Esophagus squamous epithelium (tissue), 5 donors: ENCODE measurements at regions not wholly inside any gene's neighbourhood (a gene's known extent, or its start where the extent isn't known, plus 50 kb on each side); places are given as distances from the start of the nearest gene placed in this dataset.

Experiments used
- DNase-seq: peaks from one replicate; lab custom pipeline; 2025; lab: John Stamatoyannopoulos, UW
- H3K27ac ChIP-seq, 4 donors: fragments of 200-600 bp; sonication (generic); one replicate each; pipeline ENCODE4 v1.5.1; 2016 to 2019; ENCODE audit warnings: mild to moderate bottlenecking in 1 of 4
- H3K27me3 ChIP-seq, 4 donors: fragments of 200-600 bp; sonication (generic); 1 replicate in 3 of 4; 2 replicates in 1 of 4; pipeline versions ENCODE4 v1.5.1 to v1.6.0; 2017 to 2021; ENCODE audit warnings: antibody characterized with exemption in 1 of 4
- H3K36me3 ChIP-seq, 3 donors: fragments of 200-600 bp; sonication (generic); one replicate each; pipeline ENCODE4 v1.5.1; 2016 to 2019
- H3K4me1 ChIP-seq, 3 donors: fragments of 200-600 bp; sonication (generic); one replicate each; pipeline ENCODE4 v1.5.1; 2017 to 2019
- H3K4me3 ChIP-seq, 4 donors: fragments of 200-600 bp; sonication (generic); 1 replicate in 3 of 4; 2 replicates in 1 of 4; pipeline ENCODE4 v1.5.1; 2016 to 2019; ENCODE audit warnings: mild to moderate bottlenecking in 2 of 4, moderate library complexity in 1 of 4
- H3K9me3 ChIP-seq, 3 donors: fragments of 200-600 bp; sonication (generic); one replicate each; pipeline ENCODE4 v1.5.1; 2016 to 2019
- POLR2A ChIP-seq, 4 donors: fragments of 450-650 bp; IDR thresholded peaks; one replicate each; pipeline ENCODE4 v1.6.1; 2017; ENCODE audit warnings: antibody characterized with exemption in 4 of 4, mild to moderate bottlenecking in 4 of 4, moderate library complexity in 3 of 4
- WGBS, 2 donors: methylation state at CpG; one replicate each; pipeline ENCODE4 v1.1.5; 2018; 5-methylcytosine and 5-hydroxymethylcytosine counted together
- intact Hi-C: fragments of 100-400 bp; cut with DNase I; formaldehyde crosslinking; loops from one replicate; pipeline ENCODE4 v1.15.0; 2022
- TF ChIP-seq, protein P1 (sequence below), 6 experiments: fragments of 450-650 bp in 4 of 6; fragments of 200-600 bp in 2 of 6; sonication (generic) in 2 of 6; IDR thresholded peaks; one replicate each; pipeline ENCODE4 v1.5.1; 2016 to 2019; ENCODE audit warnings: antibody characterized with exemption in 6 of 6, mild to moderate bottlenecking in 4 of 6, moderate library complexity in 4 of 6
- donor health status: DM: yes; HTN: yes; CAD: no.

DNA sequence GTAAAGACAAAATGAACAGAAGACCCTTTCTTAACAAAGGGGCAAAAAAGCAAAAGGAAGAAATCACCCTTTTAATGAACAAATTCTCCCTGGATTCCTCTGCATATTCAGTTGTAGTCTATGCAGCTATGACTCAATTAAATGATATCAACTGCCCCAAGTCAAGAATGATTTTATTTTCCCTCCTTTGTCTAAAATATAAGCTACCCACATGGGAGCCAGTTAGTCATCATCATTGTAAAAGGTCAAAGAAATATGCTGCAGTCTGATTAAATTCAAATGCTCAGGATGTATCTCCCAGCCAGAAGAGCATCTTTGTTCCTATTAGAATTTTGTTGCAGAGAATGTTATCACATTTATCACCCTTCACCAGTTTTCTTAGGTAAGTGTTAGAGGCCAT is 84.0 kb downstream of the SST start:
- no peak for DNase-seq
- Histone ChIP-seq H3K27ac (no peak overlapping the region), H3K4me1 (no peaks in the 10 kb centered on the region), H3K4me3 (no peak overlapping the region), H3K36me3 (no peaks in the 10 kb centered on the region), H3K27me3 (peaks cover 0 to 6% (median 0%) of the 10 kb centered on the region in 4 donors), H3K9me3 (no peaks in the 10 kb centered on the region)
- TF ChIP-seq, protein P1, sequence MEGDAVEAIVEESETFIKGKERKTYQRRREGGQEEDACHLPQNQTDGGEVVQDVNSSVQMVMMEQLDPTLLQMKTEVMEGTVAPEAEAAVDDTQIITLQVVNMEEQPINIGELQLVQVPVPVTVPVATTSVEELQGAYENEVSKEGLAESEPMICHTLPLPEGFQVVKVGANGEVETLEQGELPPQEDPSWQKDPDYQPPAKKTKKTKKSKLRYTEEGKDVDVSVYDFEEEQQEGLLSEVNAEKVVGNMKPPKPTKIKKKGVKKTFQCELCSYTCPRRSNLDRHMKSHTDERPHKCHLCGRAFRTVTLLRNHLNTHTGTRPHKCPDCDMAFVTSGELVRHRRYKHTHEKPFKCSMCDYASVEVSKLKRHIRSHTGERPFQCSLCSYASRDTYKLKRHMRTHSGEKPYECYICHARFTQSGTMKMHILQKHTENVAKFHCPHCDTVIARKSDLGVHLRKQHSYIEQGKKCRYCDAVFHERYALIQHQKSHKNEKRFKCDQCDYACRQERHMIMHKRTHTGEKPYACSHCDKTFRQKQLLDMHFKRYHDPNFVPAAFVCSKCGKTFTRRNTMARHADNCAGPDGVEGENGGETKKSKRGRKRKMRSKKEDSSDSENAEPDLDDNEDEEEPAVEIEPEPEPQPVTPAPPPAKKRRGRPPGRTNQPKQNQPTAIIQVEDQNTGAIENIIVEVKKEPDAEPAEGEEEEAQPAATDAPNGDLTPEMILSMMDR (IDR thresholded peaks at IDR 0.05): no peak
- no peak for TF ChIP-seq POLR2A (IDR thresholded peaks at IDR 0.05)
- intact Hi-C loops: no loop called here

GRCh38 chr3:187572441-187572840 is 97.8 kb downstream of the SST start:
- Histone ChIP-seq H3K27me3 (peaks cover 0 to 12% (median 0%) of the 10 kb centered on the region in 4 donors), H3K36me3 (no peaks in the 10 kb centered on the region), H3K4me3 (no peak overlapping the region), H3K27ac (no peak overlapping the region), H3K4me1 (no peaks in the 10 kb centered on the region), H3K9me3 (no peaks in the 10 kb centered on the region)
- TF ChIP-seq, protein P1 (IDR thresholded peaks at IDR 0.05): no peak
- no peak for TF ChIP-seq POLR2A (IDR thresholded peaks at IDR 0.05)
- DNase-seq: no peak
- 53 to 57% methylated on average over 2 of the region's 2 CpGs for WGBS, 2 donors
- intact Hi-C loops: no loop called here

DNA sequence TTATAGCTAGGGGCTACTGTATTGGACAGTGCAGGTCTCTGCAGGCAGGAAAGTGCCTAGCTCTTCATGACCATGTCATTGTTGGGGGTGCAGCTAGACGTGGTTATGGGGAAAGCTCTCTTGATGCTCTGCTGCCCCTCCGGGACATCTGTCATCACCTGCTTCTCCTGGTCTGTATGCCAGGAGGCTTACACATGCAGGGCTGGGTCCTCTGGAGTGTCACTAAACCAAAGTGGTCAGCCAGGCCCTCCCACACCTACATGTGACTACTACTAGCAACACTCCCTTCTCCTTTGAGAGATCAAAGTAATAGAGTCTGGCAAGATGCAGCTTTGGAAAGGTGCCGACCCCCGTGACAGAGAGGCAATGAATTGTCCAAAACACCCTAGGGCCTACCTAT is 98.5 kb downstream of the SST start:
- TF ChIP-seq, protein P1 (IDR thresholded peaks at IDR 0.05): no peak
- TF ChIP-seq POLR2A (IDR thresholded peaks at IDR 0.05): no peak
- no peaks in the 10 kb centered on the region for H3K36me3 ChIP-seq
- H3K9me3 ChIP-seq: no peaks in the 10 kb centered on the region
- no peak overlapping the region for H3K4me3 ChIP-seq
- 67 to 83% methylated on average over 2 to 3 of the region's 4 CpGs for WGBS, 2 donors
- H3K4me1 ChIP-seq: no peaks in the 10 kb centered on the region
- no peak for DNase-seq
- intact Hi-C loops: no loop called here
- peaks cover 0 to 12% (median 0%) of the 10 kb centered on the region in 4 donors for H3K27me3 ChIP-seq
- no peak overlapping the region for H3K27ac ChIP-seq

- no peak overlapping the region for H3K4me3 ChIP-seq
- intact Hi-C loops: no loop called here
- no peaks in the 10 kb centered on the region for H3K9me3 ChIP-seq
- peaks cover 0 to 12% (median 0%) of the 10 kb centered on the region in 4 donors for H3K27me3 ChIP-seq
- H3K27ac ChIP-seq: no peak overlapping the region
- 61 to 69% methylated on average over 2 of the region's 2 CpGs for WGBS, 2 donors
- no peaks in the 10 kb centered on the region for H3K4me1 ChIP-seq
- DNase-seq: no peak
- TF ChIP-seq, protein P1 (IDR thresholded peaks at IDR 0.05): no peak
- TF ChIP-seq POLR2A (IDR thresholded peaks at IDR 0.05): no peak
- H3K36me3 ChIP-seq: no peaks in the 10 kb centered on the region
These were observed 99.4 kb downstream of the SST start for GRCh38 chr3:187570776-187571175.

DNA sequence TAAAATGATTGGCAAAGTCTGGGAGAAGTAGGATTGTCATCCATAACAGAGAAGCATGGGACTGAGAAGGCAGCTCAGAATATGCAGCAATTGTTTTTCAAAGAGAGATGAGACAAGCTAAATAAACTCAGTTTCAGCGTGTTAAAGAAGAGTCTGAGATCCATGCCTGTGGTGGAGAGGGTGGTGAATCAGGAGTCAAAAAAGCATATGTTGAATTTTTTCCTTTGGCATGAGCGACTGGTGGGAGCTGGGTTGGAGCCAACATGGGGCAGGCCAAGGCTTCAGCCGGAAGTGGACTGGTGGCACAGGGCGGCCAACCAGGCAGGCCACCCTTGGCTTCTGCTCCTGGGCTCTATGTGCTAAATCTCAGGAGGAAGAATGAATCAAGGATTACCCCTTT is 102.0 kb downstream of the SST start:
- Histone ChIP-seq H3K27me3 (peaks cover 0 to 18% (median 0%) of the 10 kb centered on the region in 4 donors), H3K4me3 (no peak overlapping the region), H3K27ac (no peak overlapping the region), H3K36me3 (no peaks in the 10 kb centered on the region), H3K9me3 (no peaks in the 10 kb centered on the region), H3K4me1 (no peaks in the 10 kb centered on the region)
- TF ChIP-seq, protein P1 (IDR thresholded peaks at IDR 0.05): no peak
- TF ChIP-seq POLR2A (IDR thresholded peaks at IDR 0.05): no peak
- DNase-seq: no peak
- intact Hi-C loops: no loop called here
- 66 to 69% methylated on average over 4 of the region's 4 CpGs for WGBS, 2 donors
